Cardiac fibroblast (primary cell): ENCODE measurements at regions not wholly inside any gene's neighbourhood (a gene's known extent, or its start where the extent isn't known, plus 50 kb on each side); places are given as distances from the start of the nearest gene placed in this dataset.

Experiments used
- DNase-seq, 2 donors: peaks; one replicate each; pipeline versions ENCODE4 v3.0.0 to v3.0.0-alpha.2; 2010; ENCODE audit warnings: low read depth in 2 of 2
- H3K4me3 ChIP-seq, 2 donors: replicated peaks in 1 of 2; 1 replicate in 1 of 2; 2 replicates in 1 of 2; pipeline ENCODE4 v1.5.1; 2011; ENCODE audit warnings: low read depth in 2 of 2, low read length in 2 of 2, mild to moderate bottlenecking in 2 of 2, moderate library complexity in 1 of 2
- CTCF ChIP-seq: IDR thresholded peaks from one replicate; pipeline ENCODE4 v1.5.1; 2011; ENCODE audit warnings: low read depth, mild to moderate bottlenecking, low read length, inconsistent platforms

- TF ChIP-seq CTCF: no peak
- no peak overlapping the region for H3K4me3 ChIP-seq
- DNase-seq: no peak
Observed at GRCh38 chr4:148684638-148685037, 242.4 kb upstream of the NR3C2 start.

DNA sequence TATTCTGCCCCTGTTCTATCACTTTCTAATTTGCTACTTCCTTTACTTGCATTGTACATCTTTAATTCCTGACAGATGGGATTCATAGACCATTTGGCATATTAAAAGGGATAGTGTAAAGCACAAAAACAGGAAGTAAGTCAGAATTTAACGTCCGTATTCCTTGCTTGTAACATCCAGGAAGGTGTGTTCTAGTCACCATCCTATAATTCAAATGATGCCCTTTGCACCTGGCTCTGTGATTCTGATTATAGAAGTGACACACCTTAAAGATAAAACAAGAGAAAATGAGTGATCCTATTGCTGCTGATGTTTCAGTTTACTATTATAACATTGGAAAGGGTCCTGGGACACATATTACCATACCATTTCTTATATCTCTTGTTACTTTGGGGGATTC, 238.7 kb upstream of the NR3C2 start:
- DNase-seq: no peak
- TF ChIP-seq CTCF: no peak
- no peak overlapping the region for H3K4me3 ChIP-seq

DNA sequence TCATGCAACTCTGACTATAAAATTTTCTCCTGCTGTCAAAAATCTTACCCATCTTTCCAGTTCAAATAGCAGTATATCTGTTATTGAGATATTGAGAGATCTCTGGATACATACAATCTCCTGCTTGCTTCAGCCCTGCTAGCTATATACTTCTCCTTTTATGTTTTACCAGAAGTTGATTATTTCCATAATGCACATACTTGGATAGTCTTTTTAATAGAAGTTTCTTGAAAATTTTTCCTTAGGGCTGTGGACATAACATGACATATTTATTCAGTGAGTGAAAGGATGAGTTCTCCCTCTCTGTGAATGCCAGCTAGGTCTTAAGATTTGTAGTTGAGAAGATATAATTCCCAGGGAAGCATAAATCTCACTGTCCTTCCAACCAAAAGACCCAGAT, 234.1 kb upstream of the NR3C2 start:
- no peak for DNase-seq
- TF ChIP-seq CTCF: no peak
- H3K4me3 ChIP-seq: no peak overlapping the region

DNA sequence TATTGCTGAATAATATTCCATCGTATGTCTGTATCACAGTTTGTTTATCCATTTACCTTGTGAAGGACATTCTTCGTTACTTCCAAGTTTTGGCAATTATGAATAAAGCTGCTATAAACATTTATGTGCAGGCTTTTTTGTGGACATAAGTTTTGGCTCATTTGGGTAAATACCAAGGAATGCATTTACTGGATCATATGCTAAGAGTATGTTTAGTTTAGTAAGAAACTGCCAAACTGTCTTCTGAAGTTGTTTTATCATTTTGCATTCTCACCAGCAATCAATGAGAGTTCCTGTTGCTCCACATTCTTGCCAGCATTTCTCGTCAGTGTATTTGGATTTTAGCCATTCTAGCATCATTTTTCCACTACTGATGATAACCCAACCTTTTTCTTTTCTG, 232.7 kb upstream of the NR3C2 start:
- TF ChIP-seq CTCF: no peak
- DNase-seq: no peak
- H3K4me3 ChIP-seq: no peak overlapping the region

DNA sequence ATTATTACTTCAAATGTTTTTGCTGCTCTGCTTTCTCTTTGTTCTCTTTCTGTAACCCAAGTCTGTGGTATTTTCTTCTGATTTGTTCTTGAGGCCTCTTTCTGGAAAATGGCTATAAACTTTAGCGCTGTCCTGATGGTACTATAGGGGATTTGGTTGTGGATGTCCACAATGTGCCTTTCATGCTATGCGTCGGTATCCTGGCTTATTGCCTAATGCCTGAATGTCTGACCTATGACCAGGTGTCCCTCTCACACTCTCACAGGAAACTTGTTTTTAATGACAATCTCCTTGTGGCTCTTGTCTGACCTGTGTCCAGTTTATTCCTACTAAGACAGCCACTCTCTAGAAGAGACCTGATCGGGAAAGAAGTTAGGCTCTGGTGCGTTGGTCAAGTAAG, 222.4 kb upstream of the NR3C2 start:
- no peak for TF ChIP-seq CTCF
- no peak for DNase-seq
- H3K4me3 ChIP-seq: no peak overlapping the region

DNA sequence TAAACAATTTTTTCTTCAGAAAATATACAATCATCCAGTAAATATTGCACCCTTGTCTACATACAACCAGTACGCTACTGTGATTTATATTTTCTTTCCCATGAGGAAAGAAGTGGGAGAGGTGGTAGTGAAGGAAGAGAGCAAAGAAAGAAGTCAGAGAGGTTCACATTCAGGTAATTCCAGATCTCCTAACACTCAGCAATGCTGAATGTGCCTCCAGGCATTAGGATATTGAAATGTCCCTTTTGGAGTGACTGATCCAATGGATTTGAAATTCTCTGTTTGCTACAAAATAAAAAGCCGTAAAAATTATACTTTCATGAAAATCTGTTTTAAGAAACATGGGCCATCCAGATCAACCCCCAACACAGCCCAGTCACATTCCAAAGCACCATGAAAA, 211.9 kb upstream of the NR3C2 start:
- no peak for TF ChIP-seq CTCF
- no peak overlapping the region for H3K4me3 ChIP-seq
- DNase-seq: no peak

DNA sequence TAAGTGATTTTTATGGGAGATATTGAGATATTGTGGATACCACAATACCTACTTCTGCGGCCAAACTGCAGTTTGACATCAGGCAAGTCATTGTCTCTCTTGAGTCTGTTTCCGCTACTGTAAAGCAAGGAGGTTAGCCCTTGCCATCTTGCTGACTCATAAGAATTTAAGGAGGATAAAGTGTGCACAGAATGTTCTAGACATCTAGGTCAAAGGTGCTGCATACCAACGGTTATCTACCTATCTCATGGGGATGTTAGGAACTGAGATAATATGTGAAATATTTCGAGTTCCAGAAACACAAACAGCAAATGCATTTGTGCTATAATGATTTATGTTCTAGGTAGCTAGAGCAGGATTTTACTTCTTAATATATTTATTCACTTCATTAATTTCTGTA, 211.5 kb upstream of the NR3C2 start:
- DNase-seq: peak in 1 of 2 donors; percentile 83
- no peak for TF ChIP-seq CTCF
- no peak overlapping the region for H3K4me3 ChIP-seq
